AG04449 (cell line): ENCODE measurements at regions not wholly inside any gene's neighbourhood (a gene's known extent, or its start where the extent isn't known, plus 50 kb on each side); places are given as distances from the start of the nearest gene placed in this dataset.

ENCODE experiments used
- CTCF ChIA-PET: fragments of 350-600 bp; formaldehyde crosslinking; extraction: SDS; loops from one replicate; lab custom pipeline; 2021; ENCODE audit warnings: antibody characterized with exemption; lab: Yijun Ruan, JAX
- POLR2A ChIA-PET: fragments of 400-600, 350-600 bp; formaldehyde crosslinking; extraction: SDS; loops from one replicate; lab custom pipeline; 2020; ENCODE audit warnings: antibody characterized with exemption, inconsistent platforms; lab: Yijun Ruan, JAX
- DNase-seq: peaks from one replicate; pipeline ENCODE4 v3.0.0-alpha.2; 2010; ENCODE audit warnings: low read depth, low spot score
- H3K4me3 ChIP-seq: 2 replicates; pipeline ENCODE4 v1.5.1; 2011; ENCODE audit warnings: low read depth, mild to moderate bottlenecking, control low read depth, low read length
- CTCF ChIP-seq: IDR thresholded peaks from one replicate; pipeline ENCODE4 v1.5.1; 2011; ENCODE audit warnings: mild to moderate bottlenecking, moderate library complexity, low read length, control low read depth, inconsistent platforms; ENCODE audit not compliant: insufficient read depth; ENCODE audit errors: missing control alignments

- TF ChIP-seq CTCF: no peak
- H3K4me3 ChIP-seq: no peak overlapping the region
- no peak for DNase-seq
- ChIA-PET POLR2A (no interaction called here), CTCF (no interaction called here)
These were observed 2392.1 kb upstream of the RAG2 start for GRCh38 chr11:38990139-38990538.

- ChIA-PET POLR2A (no interaction called here), CTCF (no interaction called here)
- no peak overlapping the region for H3K4me3 ChIP-seq
- no peak for DNase-seq
- no peak for TF ChIP-seq CTCF
These were observed 2390.9 kb upstream of the RAG2 start for GRCh38 chr11:38988908-38989307.

- POLR2A ChIA-PET: no interaction called here
- TF ChIP-seq CTCF: no peak
- no peak overlapping the region for H3K4me3 ChIP-seq
- CTCF ChIA-PET: no interaction called here
- no peak for DNase-seq
These were observed 2374.2 kb upstream of the RAG2 start for GRCh38 chr11:38972220-38972619.

- TF ChIP-seq CTCF: no peak
- DNase-seq: no peak
- H3K4me3 ChIP-seq: no peak overlapping the region
- CTCF ChIA-PET: no interaction called here
- POLR2A ChIA-PET: no interaction called here
These were observed 2373.1 kb upstream of the RAG2 start for GRCh38 chr11:38971141-38971540.

GRCh38 chr11:38968951-38969350, 2370.9 kb upstream of the RAG2 start:
- no peak overlapping the region for H3K4me3 ChIP-seq
- no peak for DNase-seq
- ChIA-PET CTCF (no interaction called here), POLR2A (no interaction called here)
- no peak for TF ChIP-seq CTCF

- POLR2A ChIA-PET: no interaction called here
- H3K4me3 ChIP-seq: no peak overlapping the region
- DNase-seq: no peak
- TF ChIP-seq CTCF: no peak
- CTCF ChIA-PET: no interaction called here
These were observed 2354.7 kb upstream of the RAG2 start for GRCh38 chr11:38952698-38953097.

- TF ChIP-seq CTCF: no peak
- POLR2A ChIA-PET: no interaction called here
- H3K4me3 ChIP-seq: no peak overlapping the region
- CTCF ChIA-PET: no interaction called here
- DNase-seq: no peak
These were observed 2352.8 kb upstream of the RAG2 start for GRCh38 chr11:38950867-38951266.
